Ureter (tissue), 1 donor: ENCODE measurements at regions not wholly inside any gene's neighbourhood (a gene's known extent, or its start where the extent isn't known, plus 50 kb on each side); places are given as distances from the start of the nearest gene placed in this dataset.

Source experiments
- DNase-seq: peaks from one replicate; pipeline ENCODE4 v3.0.0-alpha.2; 2020; ENCODE audit warnings: low spot score
- donor health status: DM: yes; HTN: yes; CAD: no.

- no peak for DNase-seq
Observed at GRCh38 chr13:107580741-107581412, 634.5 kb downstream of the LIG4 start.

GRCh38 chr13:107576430-107576829 is 638.9 kb downstream of the LIG4 start:
- no peak for DNase-seq

GRCh38 chr13:107574517-107575210 is 640.7 kb downstream of the LIG4 start:
- DNase-seq = no peak

GRCh38 chr13:107573184-107573583 is 642.2 kb downstream of the LIG4 start:
- no peak for DNase-seq

GRCh38 chr13:107572156-107572555 is 643.2 kb downstream of the LIG4 start:
- DNase-seq = no peak

- DNase-seq = no peak
Observed at GRCh38 chr13:107568181-107568580, 647.2 kb downstream of the LIG4 start.

GRCh38 chr13:107563099-107563925 is 652.0 kb downstream of the LIG4 start:
- DNase-seq = no peak

GRCh38 chr13:107562203-107562602 is 653.1 kb downstream of the LIG4 start:
- no peak for DNase-seq

GRCh38 chr13:107554460-107554859 is 660.9 kb downstream of the LIG4 start:
- no peak for DNase-seq

- DNase-seq = no peak
Observed at GRCh38 chr13:107553838-107554237, 661.5 kb downstream of the LIG4 start.

GRCh38 chr13:107551521-107551920 is 663.8 kb downstream of the LIG4 start:
- no peak for DNase-seq

GRCh38 chr13:107548338-107548737 is 667.0 kb downstream of the LIG4 start:
- no peak for DNase-seq

GRCh38 chr13:107545946-107546502 is 669.3 kb downstream of the LIG4 start:
- no peak for DNase-seq

- no peak for DNase-seq
Observed at GRCh38 chr13:107534548-107534947, 680.8 kb downstream of the LIG4 start.

GRCh38 chr13:107531816-107532215 is 683.5 kb downstream of the LIG4 start:
- DNase-seq = no peak

GRCh38 chr13:107531180-107531579 is 684.2 kb downstream of the LIG4 start:
- DNase-seq = no peak

GRCh38 chr13:107529035-107529434 is 686.3 kb downstream of the LIG4 start:
- DNase-seq = no peak

- no peak for DNase-seq
Observed at GRCh38 chr13:107518780-107519179, 696.6 kb downstream of the LIG4 start.

- DNase-seq = no peak
Observed at GRCh38 chr13:107518292-107518691, 697.0 kb downstream of the LIG4 start.

GRCh38 chr13:107516517-107516916 is 698.8 kb downstream of the LIG4 start:
- no peak for DNase-seq

GRCh38 chr13:107512551-107512950 is 702.8 kb downstream of the LIG4 start:
- DNase-seq = no peak

- DNase-seq = no peak
Observed at GRCh38 chr13:107497661-107498060, 717.7 kb downstream of the LIG4 start.
